OCI-LY3 (cell line): ENCODE measurements at regions not wholly inside any gene's neighbourhood (a gene's known extent, or its start where the extent isn't known, plus 50 kb on each side); places are given as distances from the start of the nearest gene placed in this dataset.

Source experiments
- H2AFZ ChIP-seq: fragments of 200-600, 300-600 bp; shearing (Covaris generic); 2 replicates; pipeline ENCODE4 v1.6.0; 2014; ENCODE audit warnings: antibody characterized with exemption, low read depth, low read length
- H3K27ac ChIP-seq: fragments of 200-600, 300-600 bp; sonication (generic); 2 replicates; pipeline ENCODE4 v1.5.1; 2014; ENCODE audit warnings: mild to moderate bottlenecking, low read length, moderate library complexity, mixed read lengths
- H3K27me3 ChIP-seq: fragments of 200-600, 300-600 bp; sonication (generic); 2 replicates; pipeline ENCODE4 v1.6.1; 2014; ENCODE audit warnings: low read depth, low read length, mixed read lengths
- H3K36me3 ChIP-seq: fragments of 200-600, 300-600 bp; sonication (generic); replicated peaks from 2 replicates; pipeline ENCODE3; 2014; ENCODE audit warnings: low read depth, low read length, mixed read lengths
- H3K4me1 ChIP-seq: fragments of 300-600, 200-600 bp; sonication (generic); 2 replicates; pipeline ENCODE4 v1.6.1; 2014; ENCODE audit warnings: low read length, mixed read lengths
- H3K4me2 ChIP-seq: fragments of 200-600, 300-600 bp; sonication (generic); 2 replicates; pipeline ENCODE4 v1.6.1; 2014; ENCODE audit warnings: low read length, mixed read lengths
- H3K4me3 ChIP-seq: fragments of 300-600, 200-600 bp; sonication (generic); 2 replicates; pipeline ENCODE4 v1.5.1; 2014; ENCODE audit warnings: antibody characterized with exemption, mild to moderate bottlenecking, low read length, moderate library complexity
- H3K79me2 ChIP-seq: fragments of 300-600, 200-600 bp; shearing (Covaris generic); 2 replicates; pipeline ENCODE4 v1.6.1; 2014; ENCODE audit warnings: mild to moderate bottlenecking, low read length, mixed read lengths
- H3K9ac ChIP-seq: fragments of 300-600, 200-600 bp; shearing (Covaris generic); 2 replicates; pipeline ENCODE4 v1.6.0; 2014; ENCODE audit warnings: mild to moderate bottlenecking, low read length, moderate library complexity
- H3K9me3 ChIP-seq: fragments of 200-600, 300-600 bp; shearing (Covaris generic); 2 replicates; pipeline ENCODE4 v1.6.1; 2014; ENCODE audit warnings: low read length, mixed read lengths; ENCODE audit not compliant: insufficient read depth
- H4K20me1 ChIP-seq: fragments of 200-600, 300-600 bp; sonication (generic); 2 replicates; pipeline ENCODE4 v1.6.1; 2016; ENCODE audit warnings: low read length, mixed read lengths; ENCODE audit not compliant: insufficient read depth
- CTCF ChIP-seq: fragments of 200-600, 300-600 bp; sonication (generic); IDR thresholded peaks from 2 replicates; pipeline ENCODE4 v1.5.1; 2014; ENCODE audit warnings: antibody characterized with exemption, low read length, low read depth
- EZH2phosphoT487 ChIP-seq: fragments of 200-600 bp; shearing (Covaris generic); IDR thresholded peaks from 2 replicates; pipeline ENCODE4 v1.6.1; 2018; ENCODE audit warnings: antibody characterized with exemption, mixed run types, low read depth

DNA sequence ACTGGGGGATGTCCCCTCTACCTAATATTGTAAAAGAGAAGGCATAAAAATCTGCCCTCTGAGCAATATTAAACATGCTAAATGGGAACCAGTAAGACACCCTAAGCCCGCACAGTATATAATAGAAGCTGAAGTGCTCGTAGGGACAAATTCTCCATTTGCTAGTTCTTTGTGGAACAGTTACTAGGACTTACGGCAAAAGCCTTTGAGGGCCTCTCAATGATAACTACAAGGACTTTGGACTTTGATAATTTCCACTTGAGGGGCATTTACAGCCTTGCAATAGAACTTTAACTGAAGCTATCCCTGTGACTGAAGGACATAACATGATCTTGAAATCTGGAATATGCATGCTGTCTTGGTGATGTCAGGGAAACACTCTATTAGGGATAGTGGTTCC is 111.5 kb upstream of the IFNG-AS1 start:
- H3K79me2 ChIP-seq: no peaks in the 10 kb centered on the region
- H3K4me3 ChIP-seq: no peak overlapping the region
- H2AFZ ChIP-seq: no peak overlapping the region
- H3K4me2 ChIP-seq: no peak overlapping the region
- H3K9ac ChIP-seq: no peak overlapping the region
- TF ChIP-seq CTCF (no peak), EZH2phosphoT487 (no peak)
- no peaks in the 10 kb centered on the region for H3K36me3 ChIP-seq
- H3K27me3 ChIP-seq: no peaks in the 10 kb centered on the region
- H3K27ac ChIP-seq: no peak overlapping the region
- H3K4me1 ChIP-seq: no peaks in the 10 kb centered on the region
- no peaks in the 10 kb centered on the region for H3K9me3 ChIP-seq
- no peaks in the 10 kb centered on the region for H4K20me1 ChIP-seq

DNA sequence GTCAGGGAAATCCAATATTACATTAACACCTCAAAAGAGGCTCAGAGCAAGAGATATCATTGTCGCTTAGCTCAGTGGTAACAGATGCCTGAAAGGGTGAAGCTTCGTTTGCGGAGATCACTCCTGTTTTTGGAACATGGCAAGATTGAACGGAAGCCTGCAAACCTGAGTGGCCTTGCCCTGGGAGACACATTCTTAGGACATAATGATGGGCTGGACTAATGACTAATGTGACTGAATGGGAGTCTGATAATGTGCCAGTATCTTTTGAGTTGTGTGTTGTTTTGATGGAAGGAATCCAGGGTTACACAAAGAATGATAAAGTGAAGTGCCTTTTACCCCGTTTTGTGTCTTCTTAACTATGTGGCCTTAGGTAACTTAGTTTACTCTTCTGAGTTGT is 109.3 kb upstream of the IFNG-AS1 start:
- Histone ChIP-seq H3K9me3 (no peaks in the 10 kb centered on the region), H2AFZ (no peak overlapping the region)
- TF ChIP-seq CTCF: no peak
- TF ChIP-seq EZH2phosphoT487: no peak

GRCh38 chr12:67881565-67881964 is 107.7 kb upstream of the IFNG-AS1 start:
- Histone ChIP-seq H3K4me2 (no peak overlapping the region), H3K27ac (no peak overlapping the region), H4K20me1 (no peaks in the 10 kb centered on the region), H3K4me3 (no peak overlapping the region), H3K27me3 (peaks cover 3% of the 10 kb centered on the region; the same call in 1 of the 2 replicates), H3K9ac (no peak overlapping the region), H2AFZ (no peak overlapping the region), H3K9me3 (no peaks in the 10 kb centered on the region), H3K79me2 (no peaks in the 10 kb centered on the region), H3K4me1 (no peaks in the 10 kb centered on the region), H3K36me3 (no peaks in the 10 kb centered on the region)
- no peak for TF ChIP-seq EZH2phosphoT487
- no peak for TF ChIP-seq CTCF

More for the DNA sequence above, 109.3 kb upstream of the IFNG-AS1 start:
- Histone ChIP-seq H3K4me2 (no peak overlapping the region), H3K9ac (no peak overlapping the region), H3K4me1 (no peaks in the 10 kb centered on the region), H3K4me3 (no peak overlapping the region), H3K79me2 (no peaks in the 10 kb centered on the region), H3K27me3 (peaks cover 3% of the 10 kb centered on the region; the same call in 1 of the 2 replicates), H3K27ac (no peak overlapping the region), H3K36me3 (no peaks in the 10 kb centered on the region), H4K20me1 (no peaks in the 10 kb centered on the region)

DNA sequence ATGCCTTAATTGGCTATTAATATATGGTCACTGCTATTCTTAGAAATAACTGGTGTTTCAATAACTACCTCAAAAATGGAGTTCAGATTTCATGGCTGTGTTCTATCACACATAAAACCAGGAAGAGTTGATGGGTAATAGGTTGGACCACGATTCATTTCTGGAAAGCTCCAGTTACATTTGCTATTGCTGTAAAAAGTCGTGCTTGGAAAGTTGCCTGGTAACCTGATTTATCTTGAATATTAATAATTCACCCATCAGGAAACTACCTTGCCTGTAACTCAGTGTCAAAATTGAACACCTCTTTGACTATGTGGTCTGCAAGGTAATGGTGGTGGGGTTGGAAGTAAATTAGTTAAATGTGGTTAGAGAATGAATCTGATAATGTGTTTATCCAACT is 104.7 kb upstream of the IFNG-AS1 start:
- Histone ChIP-seq H2AFZ (no peak overlapping the region), H3K4me2 (no peak overlapping the region)

More for the DNA sequence above, 104.7 kb upstream of the IFNG-AS1 start:
- H4K20me1 ChIP-seq: no peaks in the 10 kb centered on the region
- H3K4me1 ChIP-seq: no peaks in the 10 kb centered on the region
- H3K27ac ChIP-seq: no peak overlapping the region
- H3K36me3 ChIP-seq: no peaks in the 10 kb centered on the region
- peaks cover 18% of the 10 kb centered on the region for H3K27me3 ChIP-seq
- H3K9me3 ChIP-seq: no peaks in the 10 kb centered on the region
- H3K79me2 ChIP-seq: no peaks in the 10 kb centered on the region
- H3K9ac ChIP-seq: no peak overlapping the region
- H3K4me3 ChIP-seq: no peak overlapping the region
- TF ChIP-seq EZH2phosphoT487 (no peak), CTCF (no peak)
